Panc1 (cell line): ENCODE measurements at regions not wholly inside any gene's neighbourhood (a gene's known extent, or its start where the extent isn't known, plus 50 kb on each side); places are given as distances from the start of the nearest gene placed in this dataset.

Experiments
- CTCF ChIP-seq: fragments of 450-650 bp; IDR thresholded peaks from 2 replicates; pipeline ENCODE4 v1.5.1; 2017; ENCODE audit warnings: mild to moderate bottlenecking
- REST ChIP-seq, 2 experiments: IDR thresholded peaks; 2 replicates each; pipeline ENCODE4 v1.6.1; 2011 to 2012; ENCODE audit warnings: low read depth in 2 of 2, control low read depth in 1 of 2, low read length in 1 of 2, mild to moderate bottlenecking in 1 of 2, moderate library complexity in 1 of 2; ENCODE audit not compliant: insufficient read depth in 1 of 2
- SIN3A ChIP-seq: IDR thresholded peaks from 2 replicates; pipeline ENCODE4 v1.6.1; 2012; ENCODE audit warnings: low read depth, mild to moderate bottlenecking, low read length, moderate library complexity, borderline replicate concordance; ENCODE audit not compliant: insufficient read depth
- TCF7L2 ChIP-seq: IDR thresholded peaks from 2 replicates; pipeline ENCODE4 v1.6.1; 2011; ENCODE audit warnings: mild to moderate bottlenecking, low read depth, low read length, inconsistent platforms

- no peak for TF ChIP-seq SIN3A
- TF ChIP-seq REST (IDR thresholded peaks at IDR 0.05; ENCODE audit: insufficient read depth in 1 of 2, low read depth in 2 of 2, low read length in 1 of 2): no peak
- no peak for TF ChIP-seq TCF7L2
- no peak for TF ChIP-seq CTCF
Observed at GRCh38 chr1:73911849-73912248, 286.1 kb downstream of the LRRIQ3 start.
